Stimulated activated CD8-positive, alpha-beta memory T cell treated with anti-CD3 and anti-CD28 coated beads, Interleukin-7, amount 100 ng/mL, for 24 hours (primary cell): ENCODE measurements at regions not wholly inside any gene's neighbourhood (a gene's known extent, or its start where the extent isn't known, plus 50 kb on each side); places are given as distances from the start of the nearest gene placed in this dataset.

Experiments used
- DNase-seq: peaks from one replicate; pipeline ENCODE4 v3.0.0-alpha.2; 2020; ENCODE audit warnings: low read depth

DNA sequence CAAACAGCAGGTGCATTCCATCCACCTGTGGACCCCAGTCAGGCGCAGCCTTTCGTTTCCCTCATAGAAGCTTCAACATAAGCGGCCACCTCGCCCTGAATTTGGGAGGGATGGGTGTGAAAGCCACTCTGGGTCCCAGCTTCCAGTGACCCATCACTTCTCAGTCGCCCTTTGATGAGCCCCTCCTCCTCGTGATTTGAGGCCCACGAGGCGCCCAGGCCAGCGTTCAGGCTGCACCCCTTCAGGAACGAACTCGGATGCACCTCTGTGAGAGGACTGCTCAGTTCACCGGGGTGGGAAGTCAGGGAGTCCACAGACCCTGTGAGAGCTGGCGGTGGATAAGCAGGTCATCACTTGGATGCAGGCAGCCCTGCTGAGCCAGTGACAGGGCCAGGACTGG, 1118.2 kb downstream of the BRD1 start:
- DNase-seq: no peak

DNA sequence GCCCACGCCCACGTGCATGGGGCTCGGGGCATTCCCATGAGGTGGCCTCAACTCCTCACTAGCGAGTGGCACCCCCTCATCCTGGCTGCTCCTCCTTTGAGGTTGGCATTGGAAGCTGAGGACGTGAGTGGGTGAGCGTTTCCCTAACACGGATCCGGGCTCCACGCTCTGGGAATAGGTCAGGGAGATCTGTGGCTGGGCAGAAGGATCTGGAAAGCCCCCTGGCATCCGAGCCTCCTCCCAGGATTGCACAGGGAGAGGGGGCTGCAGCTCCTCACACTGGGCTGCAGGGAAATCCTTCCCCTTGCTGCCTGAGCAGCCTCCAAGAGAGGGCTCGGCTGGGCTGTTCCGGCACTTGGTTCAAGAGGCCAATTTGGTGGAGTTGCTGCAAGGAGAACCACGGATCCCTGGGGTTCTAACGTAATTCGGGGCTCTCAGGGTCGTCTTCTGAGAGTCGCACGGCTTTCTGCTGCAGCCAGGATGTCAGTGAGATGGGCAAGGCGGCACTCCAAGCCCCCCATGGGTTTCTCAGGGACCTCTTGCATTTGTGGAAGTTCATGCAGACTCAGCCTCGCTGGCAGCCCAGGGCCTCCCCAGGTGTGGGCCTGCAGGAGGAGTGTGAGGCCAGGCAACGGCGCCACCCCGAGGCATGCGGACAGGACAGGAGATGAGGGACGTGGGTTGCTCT, 1119.0 kb downstream of the BRD1 start:
- no peak for DNase-seq

DNA sequence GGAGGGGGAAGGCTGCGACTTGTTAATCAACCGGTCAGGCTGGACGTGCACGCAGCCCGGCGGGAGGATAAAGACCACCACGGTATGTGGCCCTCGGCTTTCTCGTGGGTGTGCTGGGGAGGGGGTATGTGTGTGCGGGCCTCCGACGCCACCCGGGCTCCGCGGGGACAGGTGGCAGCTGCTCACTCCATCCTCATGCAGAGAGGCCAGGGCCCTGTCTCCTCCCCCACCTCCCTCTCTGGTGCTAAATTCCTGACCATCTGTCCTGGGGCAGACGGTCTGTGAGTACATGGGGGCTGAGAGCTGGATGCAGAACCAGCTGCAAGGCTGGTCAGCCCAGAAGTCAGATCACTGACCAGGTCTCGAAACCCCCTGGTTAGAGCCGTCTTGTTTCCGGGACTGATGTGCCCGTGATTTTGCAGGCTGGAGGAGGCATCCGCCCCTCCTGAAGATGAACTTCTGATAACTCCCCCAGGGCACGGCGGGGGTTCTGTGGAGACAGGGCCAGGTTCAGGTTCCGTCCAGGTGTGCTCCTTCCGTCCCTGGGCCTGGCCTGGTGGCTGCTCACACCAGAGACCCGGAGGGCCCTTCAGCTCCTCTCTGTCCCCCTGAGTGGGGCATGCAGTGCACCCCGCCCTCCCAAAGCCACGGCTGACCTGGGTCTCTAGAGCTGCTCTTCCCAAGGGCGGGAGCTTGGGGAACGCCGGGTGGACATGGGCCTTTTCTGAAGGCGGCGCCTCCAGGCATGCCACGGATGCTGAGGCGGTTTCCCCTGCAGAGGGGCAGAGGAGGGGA, 1119.7 kb downstream of the BRD1 start:
- no peak for DNase-seq

DNA sequence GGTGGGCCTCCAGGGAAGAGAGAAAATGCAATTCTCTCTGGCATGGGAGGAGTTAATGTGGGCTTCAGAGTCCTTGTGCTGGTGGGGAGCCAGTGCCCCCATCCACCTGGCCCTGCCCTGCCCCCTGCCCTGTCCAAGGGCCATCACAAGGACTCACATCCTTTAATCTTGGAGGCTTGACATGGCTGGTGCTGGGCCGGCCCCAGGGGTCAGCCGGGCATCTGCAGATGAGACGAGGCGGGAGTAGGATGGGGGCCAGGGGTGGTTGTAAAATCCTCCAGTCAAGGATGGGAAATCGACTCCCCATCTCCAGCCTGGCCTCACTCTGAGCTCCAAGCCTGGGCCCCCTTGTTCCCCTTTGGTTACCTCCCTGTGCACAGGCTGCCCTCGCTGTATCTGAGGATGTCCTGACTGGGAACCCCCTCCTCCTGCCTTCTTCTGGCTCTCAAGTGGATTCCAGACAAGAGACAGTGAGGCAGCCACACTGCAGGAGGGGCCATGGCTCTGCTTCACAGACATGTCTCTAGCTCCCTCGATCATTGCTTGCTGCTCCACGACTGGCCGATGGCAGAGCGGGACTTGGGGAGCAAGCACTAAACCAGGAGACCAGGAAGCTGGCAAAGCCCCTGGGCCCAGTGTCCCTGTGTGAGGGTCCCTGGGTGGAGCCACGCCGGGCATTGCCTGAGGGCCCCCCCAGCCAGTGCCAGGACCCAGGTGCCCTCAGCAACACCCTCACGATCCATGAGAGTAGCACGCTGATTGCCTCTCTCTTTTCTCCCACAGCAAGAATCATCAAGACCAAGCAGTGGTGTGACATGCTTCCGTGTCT, 1120.5 kb downstream of the BRD1 start:
- no peak for DNase-seq

DNA sequence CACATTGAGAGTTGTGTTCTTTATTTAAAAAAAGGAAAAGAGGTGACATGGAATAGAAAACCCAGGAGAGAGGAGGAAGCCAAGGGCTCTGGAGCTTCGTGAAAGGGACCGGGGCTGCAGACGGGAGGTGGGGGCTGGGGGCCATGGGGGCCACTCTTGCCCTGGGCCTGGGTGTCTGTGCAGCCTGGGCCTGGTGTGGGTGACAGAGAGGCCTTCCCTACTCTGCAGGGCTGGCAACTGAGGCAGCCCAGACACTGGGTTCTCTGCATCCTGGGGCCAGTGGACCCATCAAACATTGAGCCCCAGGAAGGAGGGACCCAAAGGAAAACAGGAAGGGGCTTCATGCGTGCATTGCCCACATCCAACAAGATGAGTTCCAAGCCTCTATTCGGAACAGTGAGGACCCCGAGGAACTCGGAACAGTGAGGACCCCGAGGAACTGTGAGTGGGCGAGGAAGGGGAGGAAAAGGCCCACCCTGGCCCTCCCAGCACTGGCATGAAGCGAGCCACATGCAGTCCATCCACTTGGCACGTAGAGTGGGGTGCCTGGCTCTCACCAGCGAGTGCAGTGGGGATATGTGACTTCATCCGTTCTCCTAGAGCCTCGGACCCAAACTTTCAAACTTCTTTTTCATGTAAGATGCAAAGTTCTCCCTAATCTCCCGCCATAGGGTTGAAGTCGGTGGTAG, 1121.6 kb downstream of the BRD1 start:
- DNase-seq: no peak

DNA sequence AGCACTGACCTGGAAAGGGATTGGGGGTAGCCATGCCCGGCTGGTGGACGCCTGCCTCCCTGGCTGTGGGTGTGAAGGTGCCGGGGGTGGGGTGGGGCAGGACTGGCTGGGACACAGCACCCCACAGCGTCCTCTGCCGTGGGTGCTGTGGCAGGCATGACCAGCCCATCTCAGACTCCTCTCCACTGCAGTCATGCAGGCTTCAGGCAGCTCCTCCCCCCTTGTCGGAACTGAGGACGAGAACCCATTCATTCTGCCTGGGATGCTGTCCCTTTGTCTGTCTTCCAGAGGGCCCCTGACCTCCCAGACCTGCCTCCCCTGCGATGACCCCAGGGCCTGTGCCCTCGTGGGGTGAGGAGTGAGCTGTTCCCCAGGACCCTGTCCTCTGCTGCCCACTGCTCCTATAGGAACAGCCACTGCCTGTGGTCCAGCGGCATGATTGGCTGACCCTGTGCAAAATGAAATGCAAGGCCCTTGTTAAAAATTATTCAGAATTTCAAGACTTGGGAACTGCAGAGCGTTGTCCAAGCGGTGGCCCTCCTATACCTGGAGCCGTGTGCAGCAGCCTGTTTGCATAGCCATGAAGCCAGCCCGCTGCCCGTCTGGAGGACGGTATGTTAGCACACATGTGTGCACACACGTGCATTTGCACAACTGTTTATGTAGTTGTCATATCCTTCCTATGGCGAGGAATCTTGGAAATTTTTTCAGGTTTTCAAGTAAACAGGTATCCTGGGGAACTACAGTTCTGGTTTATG, 1122.3 kb downstream of the BRD1 start:
- no peak for DNase-seq

DNA sequence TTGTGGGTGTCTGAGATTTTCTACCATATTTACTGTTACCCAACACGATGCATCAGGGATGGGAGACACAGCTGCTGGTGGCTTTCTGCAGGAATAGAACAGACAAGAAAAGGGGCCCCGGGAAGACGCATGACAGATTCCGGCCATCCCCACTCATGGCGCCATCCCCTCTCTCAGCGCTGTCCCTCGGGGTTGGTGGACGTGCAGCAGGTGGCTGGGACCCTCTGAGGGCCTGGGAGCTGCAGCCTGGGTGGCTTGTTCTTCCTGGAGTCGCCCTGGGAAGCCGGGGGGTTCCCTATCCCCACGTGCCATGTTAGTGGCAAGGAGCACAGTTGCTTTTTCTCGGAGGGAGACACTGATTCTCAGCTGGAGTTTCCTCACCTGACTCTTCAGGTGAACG, 1123.3 kb downstream of the BRD1 start:
- DNase-seq: no peak

DNA sequence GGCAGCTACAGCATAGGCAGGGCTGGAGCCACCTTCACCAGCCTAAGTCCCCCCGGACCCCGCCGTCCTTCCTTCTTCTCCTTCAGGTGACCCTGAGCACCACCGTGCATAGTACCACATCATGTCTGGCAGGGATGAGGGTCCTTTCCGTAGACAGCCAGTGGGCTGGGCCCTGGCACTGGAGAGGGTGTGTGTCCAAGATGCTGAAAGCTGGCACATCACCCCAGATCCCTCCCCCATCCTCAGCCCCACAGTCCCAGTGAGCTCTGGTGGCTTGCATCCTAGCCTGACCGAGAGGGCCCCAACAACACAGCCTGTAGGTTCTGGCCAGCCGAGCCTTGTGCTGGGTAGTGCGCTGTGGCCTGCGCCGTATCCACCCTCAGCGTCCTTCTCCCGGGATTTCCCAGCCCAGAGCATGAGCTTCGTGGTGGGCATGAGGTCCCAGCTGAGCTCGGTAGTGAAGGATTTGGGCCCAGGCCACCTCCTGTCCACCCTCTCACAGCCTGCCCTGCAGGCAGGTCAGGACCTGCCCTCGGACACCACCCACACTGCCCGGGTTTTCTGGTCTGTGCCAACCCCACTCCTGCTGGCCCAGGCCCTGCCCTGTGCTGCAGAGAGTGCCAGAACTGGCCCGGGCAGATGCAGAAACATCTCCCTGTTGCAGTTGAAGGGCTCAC, 1124.3 kb downstream of the BRD1 start:
- no peak for DNase-seq

DNA sequence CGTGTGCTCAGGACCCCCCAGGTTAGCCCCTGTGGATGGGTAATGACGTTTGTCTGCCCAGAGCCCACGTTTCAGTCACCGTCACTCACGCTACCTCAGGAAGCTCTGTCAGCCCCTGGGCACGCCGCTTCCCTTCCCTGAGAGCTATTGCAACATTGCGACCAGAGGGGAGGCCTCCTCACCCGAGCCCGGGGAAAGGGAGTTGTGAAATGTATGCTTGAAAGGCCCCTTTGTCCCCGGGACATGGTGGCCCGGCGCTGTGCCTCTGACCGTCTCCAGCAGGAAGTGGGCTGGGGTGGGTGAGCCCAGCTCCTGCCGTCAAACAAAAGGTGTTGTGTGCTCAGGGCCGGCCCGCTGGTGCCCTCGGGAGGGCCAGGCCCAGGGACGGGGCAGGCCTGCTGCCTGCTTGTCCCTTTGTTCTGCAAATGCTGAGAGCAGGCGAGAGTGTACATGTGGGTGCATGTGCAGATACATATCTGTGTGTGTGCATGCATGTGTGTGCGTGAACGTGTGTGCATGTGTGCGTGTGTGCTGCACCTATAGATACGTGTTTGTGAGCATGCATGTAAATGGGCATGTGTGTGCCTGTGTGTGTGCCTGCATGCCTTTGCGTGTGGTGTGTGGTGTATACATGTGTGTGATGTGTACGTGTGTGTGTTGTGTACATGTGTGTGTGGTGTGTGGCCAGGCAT, 1125.0 kb downstream of the BRD1 start:
- DNase-seq: no peak

DNA sequence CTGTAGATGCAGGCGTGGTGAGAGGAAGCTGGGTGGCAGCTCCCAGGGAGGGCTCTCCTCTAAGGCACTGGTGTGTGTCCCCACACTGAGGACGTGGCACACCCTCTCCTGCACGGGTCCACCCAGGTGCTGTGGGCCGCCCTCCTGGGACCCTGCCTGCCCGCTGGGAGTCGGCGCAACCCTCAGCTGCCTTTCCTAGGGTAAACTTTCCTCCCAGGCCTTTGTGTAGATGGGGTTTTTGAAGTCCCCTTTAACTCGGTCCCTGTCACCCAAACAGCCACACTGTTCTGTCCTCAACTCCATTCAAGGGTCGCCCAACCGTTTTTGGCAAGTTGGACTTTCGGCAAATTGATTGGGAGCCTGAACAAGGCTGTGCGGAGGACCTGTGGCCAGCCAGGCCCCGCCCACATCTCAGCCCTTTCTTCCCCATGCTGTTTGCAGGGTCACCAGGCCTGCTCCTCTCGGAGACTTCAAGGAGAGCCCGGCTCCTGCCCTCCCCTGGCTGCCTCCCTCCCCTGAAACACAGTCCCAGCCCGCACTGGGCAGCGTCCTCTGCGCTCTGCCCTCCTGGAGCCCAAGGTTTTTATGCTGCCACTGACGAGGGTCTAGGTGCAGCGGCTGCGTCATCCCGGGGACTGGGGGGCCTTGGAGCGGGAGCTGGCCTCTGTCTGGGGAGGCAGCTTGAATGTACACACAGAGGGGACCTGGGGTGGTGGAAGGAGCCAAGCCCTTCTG, 1126.2 kb downstream of the BRD1 start:
- DNase-seq: no peak

DNA sequence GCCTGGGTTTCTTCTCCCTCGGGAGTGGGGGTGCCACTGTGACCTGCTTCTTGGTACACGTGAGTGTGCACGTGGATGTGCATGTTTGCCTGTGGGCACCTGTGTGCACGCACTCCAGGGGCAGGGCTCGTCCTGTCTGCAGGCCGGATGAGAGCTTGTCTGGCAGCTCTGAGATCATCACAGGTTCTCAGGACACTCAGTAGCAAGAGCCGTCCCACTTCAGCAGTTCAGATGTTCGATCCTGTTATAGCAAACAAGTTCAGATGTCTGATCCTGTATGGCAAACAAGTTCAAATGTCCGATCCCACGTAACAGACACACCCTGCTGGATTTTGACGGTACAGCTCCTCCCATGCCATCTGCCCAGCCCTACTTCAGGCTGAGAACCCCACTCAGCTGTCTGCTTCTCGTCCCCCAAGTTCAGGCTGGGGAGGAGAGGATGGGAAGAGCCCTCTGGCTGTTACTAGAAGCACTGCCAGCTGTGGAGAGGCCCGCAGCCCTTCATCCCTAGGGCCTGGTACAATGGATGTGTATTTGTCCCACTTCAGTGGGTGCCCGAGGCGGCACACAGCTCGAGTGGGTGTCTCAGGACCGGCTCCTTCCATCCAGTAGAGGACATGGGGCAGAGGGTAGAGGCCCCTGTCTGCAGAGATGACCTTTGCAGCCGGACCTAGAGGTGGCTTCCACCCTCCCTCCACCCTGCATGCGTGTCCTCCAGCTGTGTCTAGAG, 1126.9 kb downstream of the BRD1 start:
- DNase-seq: no peak

DNA sequence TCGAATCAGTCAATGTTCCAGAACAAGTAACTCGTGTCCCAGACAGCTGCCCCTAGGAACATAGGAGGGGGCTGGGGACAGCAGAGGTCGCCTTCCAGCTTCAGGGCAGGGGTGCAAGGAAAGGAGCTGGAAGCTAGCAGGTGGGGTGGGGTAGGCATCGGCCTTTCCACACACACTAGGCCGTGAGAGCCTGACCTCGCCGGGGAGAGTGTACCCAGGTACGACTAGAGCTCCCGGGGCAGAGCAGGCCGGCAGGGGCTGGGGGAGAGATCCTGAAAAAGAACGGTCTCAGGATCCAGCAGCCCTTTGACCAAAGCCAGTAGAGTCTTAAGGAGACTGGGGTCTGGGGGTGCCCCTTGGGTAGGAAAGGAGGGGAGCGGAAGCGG, 1127.5 kb downstream of the BRD1 start:
- DNase-seq: no peak

DNA sequence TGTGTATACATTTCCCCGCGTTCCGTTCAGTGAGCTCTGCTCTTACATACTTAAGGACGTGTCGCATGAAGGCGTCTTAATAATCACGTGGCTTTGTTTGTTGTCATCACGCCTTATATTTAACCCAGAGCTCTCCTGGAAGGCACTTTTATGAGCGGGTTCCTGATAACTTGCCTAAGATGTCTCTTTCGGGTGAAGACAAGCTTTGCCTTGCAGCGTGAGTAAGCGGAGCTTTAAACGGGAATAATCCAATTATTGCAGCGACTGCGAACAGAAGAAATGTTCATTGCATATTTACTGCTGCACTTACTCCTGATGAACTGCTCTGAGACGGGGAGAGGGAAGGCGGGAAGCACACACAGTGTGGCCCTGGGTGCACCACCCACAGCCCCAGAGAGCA, 1128.2 kb downstream of the BRD1 start:
- DNase-seq: no peak

DNA sequence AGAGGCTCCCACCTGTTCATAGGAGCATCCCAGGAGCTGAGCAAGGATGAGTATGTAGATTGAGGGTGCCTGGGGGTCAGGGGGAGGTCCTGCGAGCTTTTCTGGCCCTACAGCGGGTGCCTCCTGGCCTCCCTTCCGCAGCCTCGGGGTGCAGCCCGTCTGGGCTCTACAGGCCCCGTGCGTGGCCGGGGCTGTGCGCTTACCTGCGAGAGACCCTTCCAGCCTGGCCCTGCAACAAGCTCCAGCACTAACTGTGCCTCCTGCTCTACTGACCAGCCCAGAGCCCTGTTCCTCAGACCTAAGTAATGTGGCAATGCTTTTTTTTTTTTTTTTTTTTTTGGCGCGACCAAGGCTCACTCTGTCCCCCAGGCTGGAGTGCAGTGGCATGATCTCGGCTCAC, 1129.1 kb downstream of the BRD1 start:
- DNase-seq: no peak

DNA sequence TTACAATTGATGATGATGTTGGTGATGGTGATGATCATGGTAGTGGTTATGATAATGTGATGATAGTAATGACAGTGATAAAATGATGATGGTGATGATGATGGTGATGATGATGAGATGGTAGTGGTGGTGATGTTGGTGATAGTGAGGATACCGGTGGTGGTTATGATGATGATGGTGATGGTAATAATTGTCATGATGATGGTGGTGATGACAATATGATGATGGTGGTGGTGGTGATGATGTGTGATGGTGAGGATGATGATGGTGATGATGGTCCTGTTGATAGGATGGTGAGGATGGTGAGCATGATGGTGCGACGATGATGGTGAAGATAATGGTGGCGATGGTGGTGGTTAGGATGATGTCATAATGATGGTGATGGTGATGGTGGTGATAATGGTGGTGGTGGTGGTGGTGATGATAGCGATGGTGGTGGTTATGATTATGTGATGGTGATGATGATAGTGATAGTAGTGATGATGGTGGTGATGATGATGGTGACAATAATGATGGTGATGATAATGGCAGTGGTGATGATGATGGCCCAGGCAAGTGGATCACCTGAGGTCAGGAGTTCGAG, 1129.9 kb downstream of the BRD1 start:
- no peak for DNase-seq

DNA sequence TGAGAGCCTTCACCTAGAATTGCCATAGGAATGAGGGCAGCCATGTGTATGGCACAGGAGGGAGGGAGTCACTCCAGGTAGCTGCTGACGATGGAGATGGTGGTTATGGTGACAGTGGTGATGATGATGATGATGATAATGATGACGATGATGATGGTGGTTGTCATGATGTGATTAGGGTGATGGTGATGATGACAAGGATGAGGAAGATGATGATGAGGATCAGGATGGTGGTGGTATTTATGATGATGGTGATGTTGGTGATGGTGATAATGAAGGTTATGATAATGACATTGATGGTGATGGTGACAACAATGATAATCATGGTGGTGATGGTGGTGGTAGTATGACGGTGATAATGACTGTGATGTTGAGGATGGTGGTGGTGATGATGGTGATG, 1130.5 kb downstream of the BRD1 start:
- no peak for DNase-seq

DNA sequence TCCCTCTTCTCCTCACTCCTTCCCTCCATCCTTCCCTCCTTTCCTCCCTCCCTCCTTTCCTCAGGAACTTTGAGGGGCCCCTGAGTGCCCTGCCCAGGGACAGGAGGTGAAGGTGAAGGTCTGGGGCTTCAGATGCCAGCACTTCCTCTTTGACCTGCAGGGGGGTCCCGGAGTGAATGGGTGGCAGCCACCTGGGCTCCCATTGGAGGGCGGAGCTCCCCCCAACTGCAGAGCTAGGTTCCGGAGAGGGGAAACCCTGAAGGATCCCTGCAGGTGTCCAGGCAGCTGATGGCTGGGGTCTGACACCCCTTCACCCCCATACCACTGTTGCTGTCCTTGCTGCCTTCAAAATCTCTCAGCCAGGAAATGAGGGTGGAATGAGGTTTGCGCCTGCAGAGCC, 1131.3 kb downstream of the BRD1 start:
- DNase-seq: no peak

DNA sequence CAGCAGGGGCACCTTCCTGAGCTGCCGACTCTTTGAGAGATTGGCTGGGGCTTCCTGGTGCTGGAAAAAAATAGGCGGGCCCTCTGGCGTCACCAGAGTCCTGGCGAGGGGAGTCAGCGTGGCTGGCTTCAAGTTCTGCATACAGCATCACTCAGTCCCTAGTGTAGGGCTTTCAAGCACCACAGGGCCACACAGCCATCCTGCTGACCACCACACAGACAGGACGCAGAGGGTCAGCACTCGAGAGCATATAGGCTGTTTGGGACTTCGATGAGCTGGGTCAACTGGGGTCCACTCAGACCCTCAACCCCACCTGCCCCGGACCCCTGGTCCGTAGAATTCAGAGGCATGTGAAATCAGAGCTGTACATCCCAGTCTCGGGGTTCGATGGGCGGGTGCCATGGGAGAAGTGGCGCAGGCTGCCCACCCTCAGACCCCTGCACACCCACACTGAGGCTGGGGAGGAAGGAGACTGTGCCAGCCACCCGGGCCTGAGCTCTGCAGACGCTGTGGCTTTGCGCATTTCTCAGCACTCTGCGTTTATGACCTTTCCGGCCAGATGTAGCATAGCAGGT, 1131.9 kb downstream of the BRD1 start:
- DNase-seq: no peak
